SK-N-SH (cell line): ENCODE measurements at regions not wholly inside any gene's neighbourhood (a gene's known extent, or its start where the extent isn't known, plus 50 kb on each side); places are given as distances from the start of the nearest gene placed in this dataset.

ENCODE experiments used
- CTCF ChIA-PET: fragments of 300-600, 350-600 bp; formaldehyde crosslinking; extraction: SDS; loops from one replicate; lab custom pipeline; 2021; lab: Yijun Ruan, JAX
- POLR2A ChIA-PET: fragments of 350-600 bp; sonication (Branson Sonifier 250); formaldehyde crosslinking; extraction: SDS; loops from one replicate; lab custom pipeline; 2020; ENCODE audit warnings: antibody characterized with exemption, inconsistent platforms; lab: Yijun Ruan, JAX
- DNase-seq: peaks from one replicate; pipeline ENCODE4 v3.0.0; 2012
- H2AFZ ChIP-seq: fragments of 200-600 bp; sonication (generic); 2 replicates; pipeline ENCODE4 v1.8.1; 2016; ENCODE audit warnings: antibody characterized with exemption, mild to moderate bottlenecking, low read depth
- H3F3A ChIP-seq: fragments of 200-600 bp; sonication (generic); replicated peaks from 2 replicates; pipeline ENCODE3; 2016; ENCODE audit warnings: antibody characterized with exemption, mild to moderate bottlenecking; ENCODE audit not compliant: insufficient read depth
- H3K27ac ChIP-seq, 2 experiments: fragments of 200-500 bp in 1 of 2; fragments of 200-600 bp in 1 of 2; sonication (Bioruptor generic) in 1 of 2; sonication (generic), shearing (Covaris generic) in 1 of 2; 2 replicates each; pipeline versions ENCODE4 v1.5.1 to v1.6.1; 2014 to 2016; ENCODE audit warnings: low read depth in 2 of 2, inconsistent platforms in 1 of 2, low read length in 1 of 2, mild to moderate bottlenecking in 1 of 2, mixed read lengths in 1 of 2
- H3K27me3 ChIP-seq: fragments of 200-600 bp; sonication (generic), shearing (Covaris generic); 2 replicates; pipeline ENCODE4 v1.6.1; 2016; ENCODE audit warnings: mixed run types; ENCODE audit not compliant: insufficient read depth
- H3K36me3 ChIP-seq, 2 experiments: fragments of 200-500 bp in 1 of 2; fragments of 200-600 bp in 1 of 2; sonication (Bioruptor generic) in 1 of 2; sonication (generic) in 1 of 2; replicated peaks in 1 of 2; 2 replicates each; pipeline versions ENCODE3 to v1.5.1; 2014 to 2016; ENCODE audit warnings: low read length in 1 of 2, mild to moderate bottlenecking in 1 of 2; ENCODE audit not compliant: insufficient read depth in 2 of 2, control insufficient read depth in 1 of 2
- H3K4me1 ChIP-seq, 2 experiments: fragments of 200-500 bp in 1 of 2; fragments of 200-600 bp in 1 of 2; sonication (Bioruptor generic) in 1 of 2; sonication (generic), shearing (Covaris generic) in 1 of 2; 2 replicates each; pipeline versions ENCODE4 v1.5.1 to v1.6.1; 2014 to 2016; ENCODE audit warnings: low read depth in 1 of 2, low read length in 1 of 2, mixed run types in 1 of 2; ENCODE audit not compliant: insufficient read depth in 2 of 2, control insufficient read depth in 1 of 2
- H3K4me2 ChIP-seq: fragments of 200-600 bp; sonication (generic), shearing (Covaris generic); 2 replicates; pipeline ENCODE4 v1.6.1; 2017; ENCODE audit warnings: mixed run types
- H3K4me3 ChIP-seq, 2 experiments: fragments of 200-500 bp in 1 of 2; fragments of 200-600 bp in 1 of 2; sonication (Bioruptor generic) in 1 of 2; sonication (generic), shearing (Covaris generic) in 1 of 2; 2 replicates each; pipeline versions ENCODE4 v1.5.1 to v1.8.1; 2014 to 2016; ENCODE audit warnings: low read depth in 2 of 2, inconsistent platforms in 1 of 2, low read length in 1 of 2, mild to moderate bottlenecking in 1 of 2, mixed read lengths in 1 of 2, moderate library complexity in 1 of 2
- H3K79me2 ChIP-seq: fragments of 200-600 bp; sonication (generic); 2 replicates; pipeline ENCODE4 v1.8.1; 2017; ENCODE audit warnings: mild to moderate bottlenecking; ENCODE audit not compliant: insufficient read depth
- H3K9ac ChIP-seq: fragments of 200-600 bp; sonication (generic); 2 replicates; pipeline ENCODE4 v1.6.1; 2017; ENCODE audit warnings: mixed run types
- H3K9me2 ChIP-seq: fragments of 200-600 bp; sonication (generic); 2 replicates; pipeline ENCODE4 v1.6.1; 2017; ENCODE audit warnings: mixed run types
- H3K9me3 ChIP-seq: fragments of 200-600 bp; sonication (generic); 2 replicates; pipeline ENCODE4 v1.6.1; 2017; ENCODE audit warnings: mixed run types, mild to moderate bottlenecking, moderate library complexity
- H4K20me1 ChIP-seq: fragments of 200-600 bp; sonication (generic); 2 replicates; pipeline ENCODE4 v1.6.1; 2017; ENCODE audit warnings: mild to moderate bottlenecking, mixed run types; ENCODE audit not compliant: insufficient read depth
- FOXJ3 ChIP-seq: sonication (generic); formaldehyde crosslinking; IDR thresholded peaks from 2 replicates; pipeline ENCODE4 v1.5.1; 2020; ENCODE audit warnings: mild to moderate bottlenecking, missing genetic modification reagents
- MEF2A ChIP-seq: IDR thresholded peaks from 2 replicates; pipeline ENCODE4 v1.4.0; 2012; ENCODE audit warnings: low read depth, borderline replicate concordance
- TAF1 ChIP-seq: IDR thresholded peaks from 2 replicates; pipeline ENCODE4 v1.6.1; 2012; ENCODE audit warnings: low read depth, mild to moderate bottlenecking, low read length, moderate library complexity, borderline replicate concordance
- TEAD4 ChIP-seq: IDR thresholded peaks from 2 replicates; pipeline ENCODE4 v1.4.0; 2012; ENCODE audit warnings: mild to moderate bottlenecking, borderline replicate concordance; ENCODE audit not compliant: insufficient read depth
- YY1 ChIP-seq: IDR thresholded peaks from 2 replicates; pipeline ENCODE4 v1.4.0; 2012; ENCODE audit warnings: low read depth, mild to moderate bottlenecking
- WGBS: methylation state at CpG from one replicate; pipeline ENCODE4 v1.1.6; 2017; ENCODE audit warnings: low lambda C conversion rate; 5-methylcytosine and 5-hydroxymethylcytosine counted together
- TF ChIP-seq, protein P1 (sequence below): fragments of 200-600 bp; sonication (generic); IDR thresholded peaks from 2 replicates; pipeline ENCODE4 v1.6.1; 2017; ENCODE audit warnings: antibody characterized with exemption, mild to moderate bottlenecking, moderate library complexity
- TF ChIP-seq, protein P2 (sequence below): IDR thresholded peaks from 2 replicates; pipeline ENCODE4 v1.4.0; 2012; ENCODE audit warnings: low read depth
- TF ChIP-seq, protein P3 (sequence below): IDR thresholded peaks from 2 replicates; pipeline ENCODE4 v1.4.0; 2012; ENCODE audit warnings: low read depth, borderline replicate concordance

DNA sequence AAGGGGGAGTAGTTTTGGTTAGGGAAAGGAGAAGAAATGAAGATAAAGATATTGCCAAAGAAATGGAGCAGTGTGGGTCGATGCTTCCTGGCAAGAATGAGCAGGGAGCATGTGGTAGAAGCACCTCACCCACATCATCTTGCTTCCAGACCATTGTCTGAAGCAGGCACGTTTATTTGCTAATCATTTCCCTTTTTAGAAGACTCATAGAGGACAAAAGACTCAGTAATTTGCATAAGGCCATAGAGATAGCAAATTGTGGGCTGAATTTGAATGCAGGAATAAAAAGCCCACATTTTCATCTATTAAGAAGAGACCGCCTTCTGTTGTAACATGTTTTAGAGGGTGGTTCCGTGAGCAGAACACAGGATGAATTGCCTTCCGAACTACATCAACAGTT, 275.2 kb upstream of the FAT4 start:
- Histone ChIP-seq H3F3A (no peaks in the 10 kb centered on the region), H3K9ac (no peak overlapping the region), H3K27me3 (no peaks in the 10 kb centered on the region), H2AFZ (no peak overlapping the region)
- CTCF ChIA-PET: no interaction called here
- TF ChIP-seq, protein P1, sequence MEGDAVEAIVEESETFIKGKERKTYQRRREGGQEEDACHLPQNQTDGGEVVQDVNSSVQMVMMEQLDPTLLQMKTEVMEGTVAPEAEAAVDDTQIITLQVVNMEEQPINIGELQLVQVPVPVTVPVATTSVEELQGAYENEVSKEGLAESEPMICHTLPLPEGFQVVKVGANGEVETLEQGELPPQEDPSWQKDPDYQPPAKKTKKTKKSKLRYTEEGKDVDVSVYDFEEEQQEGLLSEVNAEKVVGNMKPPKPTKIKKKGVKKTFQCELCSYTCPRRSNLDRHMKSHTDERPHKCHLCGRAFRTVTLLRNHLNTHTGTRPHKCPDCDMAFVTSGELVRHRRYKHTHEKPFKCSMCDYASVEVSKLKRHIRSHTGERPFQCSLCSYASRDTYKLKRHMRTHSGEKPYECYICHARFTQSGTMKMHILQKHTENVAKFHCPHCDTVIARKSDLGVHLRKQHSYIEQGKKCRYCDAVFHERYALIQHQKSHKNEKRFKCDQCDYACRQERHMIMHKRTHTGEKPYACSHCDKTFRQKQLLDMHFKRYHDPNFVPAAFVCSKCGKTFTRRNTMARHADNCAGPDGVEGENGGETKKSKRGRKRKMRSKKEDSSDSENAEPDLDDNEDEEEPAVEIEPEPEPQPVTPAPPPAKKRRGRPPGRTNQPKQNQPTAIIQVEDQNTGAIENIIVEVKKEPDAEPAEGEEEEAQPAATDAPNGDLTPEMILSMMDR: peak; percentile 15; the same call in 1 of the 2 replicates
- no peak for TF ChIP-seq YY1
- TF ChIP-seq, all 33 proteins: peak for 1
- Histone ChIP-seq H3K9me2 (no peaks in the 10 kb centered on the region), H3K4me3 (no peak overlapping the region), H3K9me3 (no peaks in the 10 kb centered on the region), H3K79me2 (no peaks in the 10 kb centered on the region; the same call in 1 of the 2 replicates), H3K4me2 (no peak overlapping the region), H4K20me1 (no peaks in the 10 kb centered on the region), H3K4me1 (no peaks in the 10 kb centered on the region; a peak in 1 of 4 replicates), H3K27ac (no peak overlapping the region), H3K36me3 (no peaks in the 10 kb centered on the region)
- 85% methylated on average over 5 of the region's 5 CpGs for WGBS
- POLR2A ChIA-PET: no interaction called here
- no peak for DNase-seq

DNA sequence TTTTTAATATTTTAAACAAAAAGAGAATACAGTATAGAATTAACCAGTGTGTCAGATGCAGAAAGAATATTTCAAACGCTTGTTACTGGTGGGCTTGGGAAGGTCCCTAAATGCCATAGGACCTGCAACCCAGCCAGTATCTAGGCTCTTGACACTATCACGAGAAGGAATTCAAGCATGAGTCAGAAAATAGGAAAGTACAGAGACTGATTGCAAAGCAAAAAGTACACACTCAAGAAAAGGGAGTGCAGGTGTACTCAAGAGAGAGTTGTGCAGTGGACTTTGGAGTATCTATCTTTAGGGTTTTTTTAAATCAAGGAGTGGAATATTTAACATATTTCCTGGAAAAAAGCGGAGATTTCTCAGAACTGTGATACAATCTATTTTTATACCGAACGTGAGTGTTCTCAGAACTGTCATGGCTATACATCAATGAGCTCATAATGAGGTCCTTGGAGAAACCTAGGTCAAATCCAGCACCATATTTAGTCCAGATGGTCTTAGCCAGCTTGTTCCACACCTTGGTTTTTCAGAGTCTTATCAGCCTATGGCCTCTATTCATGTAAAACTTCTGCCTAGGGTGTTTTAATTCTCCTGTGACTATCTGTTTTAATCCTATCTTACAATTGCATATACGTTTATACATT, 291.8 kb upstream of the FAT4 start:
- ChIA-PET POLR2A (no interaction called here), CTCF (interaction anchor here (1.0 kb wide), 1 partner anchor 11 kb away, joined by 3 read pairs; no protein-coding TSS in a partner anchor)
- 89% methylated on average over 6 of the region's 6 CpGs for WGBS

DNA sequence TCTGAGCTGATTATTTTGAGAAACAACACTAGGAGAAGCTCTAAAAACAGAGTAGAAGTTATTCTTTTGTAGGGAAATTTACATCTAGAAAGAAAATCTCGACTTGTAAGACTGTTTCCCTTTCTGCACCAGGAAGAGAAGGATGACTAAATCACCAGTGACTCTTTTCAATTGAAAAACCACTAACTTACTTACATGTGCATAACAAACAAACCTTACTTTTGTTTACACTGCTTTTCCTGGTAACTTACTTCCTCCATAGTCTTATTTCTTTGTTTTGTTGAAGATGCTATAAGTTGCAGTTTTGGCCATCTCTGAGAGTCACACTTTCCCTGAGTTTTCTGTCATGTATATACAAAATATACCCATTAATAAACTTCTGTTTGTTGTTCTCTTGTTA, 293.6 kb upstream of the FAT4 start:
- Histone ChIP-seq H3K4me3 (no peak overlapping the region), H3F3A (no peaks in the 10 kb centered on the region)
- POLR2A ChIA-PET: no interaction called here
- no peak for TF ChIP-seq TEAD4
- no peak for TF ChIP-seq MEF2A
- TF ChIP-seq, all 33 proteins: peak for 0
- CTCF ChIA-PET: interaction anchor here (0.6 to 0.7 kb wide), 2 partner anchors 150 to 223 kb away, joined by 3 read pairs; no protein-coding TSS in a partner anchor
- no peak overlapping the region for H2AFZ ChIP-seq
- H3K9ac ChIP-seq: no peak overlapping the region
- no peaks in the 10 kb centered on the region for H3K27me3 ChIP-seq
- H3K4me1 ChIP-seq: peaks cover 0 to 6% of the 10 kb centered on the region in 2 experiments; a peak in 2 of 4 replicates
- peaks cover 0 to 6% of the 10 kb centered on the region in 2 experiments for H3K36me3 ChIP-seq
- H3K79me2 ChIP-seq: no peaks in the 10 kb centered on the region
- H3K9me2 ChIP-seq: no peaks in the 10 kb centered on the region
- peaks cover 5% of the 10 kb centered on the region; the same call in 1 of the 2 replicates for H3K9me3 ChIP-seq
- DNase-seq: no peak
- no peak overlapping the region for H3K4me2 ChIP-seq
- no peaks in the 10 kb centered on the region for H4K20me1 ChIP-seq
- no peak overlapping the region for H3K27ac ChIP-seq
- 60% methylated on average over 1 of the region's 1 CpG for WGBS

More for the DNA sequence above, 291.8 kb upstream of the FAT4 start:
- Histone ChIP-seq H3K9ac (no peak overlapping the region), H3K27ac (no peak overlapping the region), H3K4me1 (no peaks in the 10 kb centered on the region), H3K36me3 (peaks cover 0 to 6% of the 10 kb centered on the region in 2 experiments), H3K4me2 (no peak overlapping the region), H3K4me3 (no peak overlapping the region), H3K9me2 (no peaks in the 10 kb centered on the region), H3K9me3 (peaks cover 5% of the 10 kb centered on the region; the same call in 1 of the 2 replicates), H2AFZ (no peak overlapping the region), H3K79me2 (no peaks in the 10 kb centered on the region), H4K20me1 (no peaks in the 10 kb centered on the region), H3F3A (no peaks in the 10 kb centered on the region), H3K27me3 (no peaks in the 10 kb centered on the region)
- DNase-seq: no peak
- TF ChIP-seq TAF1 (no peak), FOXJ3 (CRISPR knock-in tag) (no peak)
- TF ChIP-seq, protein P2, sequence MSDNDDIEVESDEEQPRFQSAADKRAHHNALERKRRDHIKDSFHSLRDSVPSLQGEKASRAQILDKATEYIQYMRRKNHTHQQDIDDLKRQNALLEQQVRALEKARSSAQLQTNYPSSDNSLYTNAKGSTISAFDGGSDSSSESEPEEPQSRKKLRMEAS: no peak
- TF ChIP-seq, protein P3, sequence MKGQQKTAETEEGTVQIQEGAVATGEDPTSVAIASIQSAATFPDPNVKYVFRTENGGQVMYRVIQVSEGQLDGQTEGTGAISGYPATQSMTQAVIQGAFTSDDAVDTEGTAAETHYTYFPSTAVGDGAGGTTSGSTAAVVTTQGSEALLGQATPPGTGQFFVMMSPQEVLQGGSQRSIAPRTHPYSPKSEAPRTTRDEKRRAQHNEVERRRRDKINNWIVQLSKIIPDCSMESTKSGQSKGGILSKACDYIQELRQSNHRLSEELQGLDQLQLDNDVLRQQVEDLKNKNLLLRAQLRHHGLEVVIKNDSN: no peak
